NB4 (cell line): ENCODE measurements at regions not wholly inside any gene's neighbourhood (a gene's known extent, or its start where the extent isn't known, plus 50 kb on each side); places are given as distances from the start of the nearest gene placed in this dataset.

Experiments
- DNase-seq: peaks from one replicate; pipeline ENCODE4 v3.0.0; 2010; ENCODE audit warnings: low read depth
- H3K4me3 ChIP-seq: one replicate; pipeline ENCODE4 v1.5.1; 2011; ENCODE audit warnings: mild to moderate bottlenecking, low read depth, low read length, moderate library complexity
- CTCF ChIP-seq: IDR thresholded peaks from one replicate; pipeline ENCODE4 v1.5.1; 2012; ENCODE audit warnings: low read depth, low read length
- MAX ChIP-seq: IDR thresholded peaks from 2 replicates; pipeline ENCODE4 v1.6.1; 2011; ENCODE audit warnings: low read depth, low read length
- MYC ChIP-seq: IDR thresholded peaks from 2 replicates; pipeline ENCODE4 v1.6.1; 2011; ENCODE audit warnings: low read depth, low read length
- POLR2A ChIP-seq: IDR thresholded peaks from 2 replicates; pipeline ENCODE4 v1.6.1; 2011; ENCODE audit warnings: mild to moderate bottlenecking; ENCODE audit not compliant: insufficient read length; ENCODE audit errors: extremely low read depth

GRCh38 chr5:87113861-87114260 is 153.8 kb upstream of the RASA1 start:
- TF ChIP-seq MYC (no peak), MAX (no peak), CTCF (no peak)

GRCh38 chr5:87114631-87115030 is 153.1 kb upstream of the RASA1 start:
- TF ChIP-seq CTCF (no peak), MAX (no peak), POLR2A (no peak), MYC (no peak)
- DNase-seq: no peak
- H3K4me3 ChIP-seq: no peak overlapping the region

More at GRCh38 chr5:87113861-87114260, 153.8 kb upstream of the RASA1 start:
- no peak for DNase-seq
- H3K4me3 ChIP-seq: no peak overlapping the region

GRCh38 chr5:87115839-87116364 is 151.8 kb upstream of the RASA1 start:
- H3K4me3 ChIP-seq: no peak overlapping the region
- TF ChIP-seq POLR2A: no peak
- no peak for TF ChIP-seq MAX
- DNase-seq: no peak

GRCh38 chr5:87116825-87117512 is 150.7 kb upstream of the RASA1 start:
- no peak overlapping the region for H3K4me3 ChIP-seq

GRCh38 chr5:87119588-87119987 is 148.1 kb upstream of the RASA1 start:
- H3K4me3 ChIP-seq: no peak overlapping the region
- DNase-seq: no peak
- TF ChIP-seq POLR2A: no peak

More at GRCh38 chr5:87116825-87117512, 150.7 kb upstream of the RASA1 start:
- TF ChIP-seq MAX (no peak), POLR2A (no peak), CTCF (no peak), MYC (no peak)
- DNase-seq: no peak

GRCh38 chr5:87120518-87121303 is 147.0 kb upstream of the RASA1 start:
- peak; percentile 58 for DNase-seq
- H3K4me3 ChIP-seq: no peak overlapping the region
- no peak for TF ChIP-seq MAX
- no peak for TF ChIP-seq POLR2A
- TF ChIP-seq MYC: no peak
- TF ChIP-seq CTCF: no peak
